ENCODE measurements at regions not wholly inside any gene's neighbourhood (a gene's known extent, or its start where the extent isn't known, plus 50 kb on each side); places are given as distances from the start of the nearest gene placed in this dataset.

DNA sequence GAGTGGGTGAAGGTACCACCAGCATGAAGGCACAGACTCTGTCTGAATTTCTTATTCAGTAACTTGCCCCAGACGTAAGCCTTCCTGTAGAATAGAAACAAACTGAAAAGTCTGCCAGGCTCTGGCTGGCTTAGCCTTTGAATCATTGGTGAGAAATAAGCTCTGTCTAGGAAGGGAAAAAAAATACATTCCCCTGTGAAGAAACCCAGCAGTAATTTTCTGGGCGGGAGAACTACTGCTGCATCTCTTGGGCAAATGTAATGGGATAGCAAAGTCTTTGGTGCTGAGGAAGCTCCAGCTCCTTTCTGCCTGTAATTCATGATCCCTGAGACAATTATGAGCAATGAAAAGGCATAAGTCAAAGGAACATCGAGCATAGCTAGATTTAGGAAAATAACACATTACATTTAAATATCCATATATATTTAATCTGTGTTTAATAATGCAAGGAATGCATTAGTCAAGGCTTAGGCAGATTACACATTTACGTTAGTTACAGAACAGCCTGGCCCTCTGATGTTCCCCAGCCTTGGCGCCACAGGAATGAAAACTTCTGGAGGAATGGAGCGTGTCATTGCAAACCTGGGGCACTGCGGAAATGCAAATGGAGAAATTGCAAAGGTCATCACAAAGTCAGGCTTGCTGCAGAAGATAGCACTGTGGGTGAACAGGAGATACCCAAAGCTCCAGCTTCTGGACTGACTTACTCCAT is 216.3 kb upstream of the CAMK1G start:
- TF ChIP-seq, protein P1, sequence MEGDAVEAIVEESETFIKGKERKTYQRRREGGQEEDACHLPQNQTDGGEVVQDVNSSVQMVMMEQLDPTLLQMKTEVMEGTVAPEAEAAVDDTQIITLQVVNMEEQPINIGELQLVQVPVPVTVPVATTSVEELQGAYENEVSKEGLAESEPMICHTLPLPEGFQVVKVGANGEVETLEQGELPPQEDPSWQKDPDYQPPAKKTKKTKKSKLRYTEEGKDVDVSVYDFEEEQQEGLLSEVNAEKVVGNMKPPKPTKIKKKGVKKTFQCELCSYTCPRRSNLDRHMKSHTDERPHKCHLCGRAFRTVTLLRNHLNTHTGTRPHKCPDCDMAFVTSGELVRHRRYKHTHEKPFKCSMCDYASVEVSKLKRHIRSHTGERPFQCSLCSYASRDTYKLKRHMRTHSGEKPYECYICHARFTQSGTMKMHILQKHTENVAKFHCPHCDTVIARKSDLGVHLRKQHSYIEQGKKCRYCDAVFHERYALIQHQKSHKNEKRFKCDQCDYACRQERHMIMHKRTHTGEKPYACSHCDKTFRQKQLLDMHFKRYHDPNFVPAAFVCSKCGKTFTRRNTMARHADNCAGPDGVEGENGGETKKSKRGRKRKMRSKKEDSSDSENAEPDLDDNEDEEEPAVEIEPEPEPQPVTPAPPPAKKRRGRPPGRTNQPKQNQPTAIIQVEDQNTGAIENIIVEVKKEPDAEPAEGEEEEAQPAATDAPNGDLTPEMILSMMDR (IDR thresholded peaks at IDR 0.05; ENCODE audit: unreplicated experiment): no peak
- no peak overlapping the region for H3K4me3 Mint-ChIP-seq (ENCODE audit: low read depth)
- no peak for DNase-seq (ENCODE audit: low spot score, unreplicated experiment)
- no peak overlapping the region for H3K27ac Mint-ChIP-seq
- peaks cover 11% of the 10 kb centered on the region for H3K4me1 Mint-ChIP-seq (ENCODE audit: low read depth)
- H3K27me3 Mint-ChIP-seq: no peaks in the 10 kb centered on the region
- no peaks in the 10 kb centered on the region for H3K9me3 Mint-ChIP-seq (ENCODE audit: low read depth)
- no peaks in the 10 kb centered on the region for H3K36me3 Mint-ChIP-seq (ENCODE audit: insufficient read depth)

DNA sequence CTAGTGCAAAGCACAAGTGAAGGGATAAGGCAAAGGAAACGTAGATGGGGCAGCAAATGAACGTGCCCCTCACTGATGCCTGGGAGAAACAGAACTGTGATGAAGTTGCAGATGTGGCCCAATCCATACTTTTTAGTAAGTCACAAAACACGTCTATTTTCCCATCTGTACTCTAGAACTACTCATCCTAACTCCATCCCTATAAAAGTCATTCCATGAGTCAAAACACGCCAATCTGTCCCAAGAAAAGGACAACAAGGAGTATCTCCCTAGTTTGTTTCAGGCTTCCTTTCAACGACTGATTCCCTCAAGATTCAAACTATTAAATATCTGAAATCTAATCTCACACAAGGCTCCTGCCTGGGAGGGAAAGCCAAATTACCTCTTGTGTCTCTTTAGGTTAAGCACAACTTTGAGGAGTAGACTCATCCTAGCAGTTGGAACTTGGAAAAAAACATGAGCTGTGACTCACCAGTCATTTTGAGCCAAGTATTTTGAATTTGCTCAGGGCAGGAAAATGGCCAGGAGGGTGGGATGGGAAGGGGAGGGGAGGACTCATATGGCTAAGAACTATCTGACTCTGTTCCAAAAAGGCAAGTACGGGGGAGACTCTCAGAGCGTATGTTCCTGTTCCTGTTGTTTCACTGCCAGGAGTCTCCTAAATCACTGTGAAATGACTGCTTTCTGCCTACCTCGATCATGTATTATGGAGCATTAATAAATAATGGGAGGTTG is 214.5 kb upstream of the CAMK1G start:
- Mint-ChIP-seq H3K27ac (no peak overlapping the region), H3K27me3 (no peaks in the 10 kb centered on the region), H3K4me3 (ENCODE audit: low read depth) (no peak overlapping the region), H3K4me1 (ENCODE audit: low read depth) (peaks cover 3% of the 10 kb centered on the region), H3K9me3 (ENCODE audit: low read depth) (no peaks in the 10 kb centered on the region), H3K36me3 (ENCODE audit: insufficient read depth) (no peaks in the 10 kb centered on the region)
- TF ChIP-seq, protein P1 (IDR thresholded peaks at IDR 0.05; ENCODE audit: unreplicated experiment): no peak
- DNase-seq (ENCODE audit: low spot score, unreplicated experiment): no peak

DNA sequence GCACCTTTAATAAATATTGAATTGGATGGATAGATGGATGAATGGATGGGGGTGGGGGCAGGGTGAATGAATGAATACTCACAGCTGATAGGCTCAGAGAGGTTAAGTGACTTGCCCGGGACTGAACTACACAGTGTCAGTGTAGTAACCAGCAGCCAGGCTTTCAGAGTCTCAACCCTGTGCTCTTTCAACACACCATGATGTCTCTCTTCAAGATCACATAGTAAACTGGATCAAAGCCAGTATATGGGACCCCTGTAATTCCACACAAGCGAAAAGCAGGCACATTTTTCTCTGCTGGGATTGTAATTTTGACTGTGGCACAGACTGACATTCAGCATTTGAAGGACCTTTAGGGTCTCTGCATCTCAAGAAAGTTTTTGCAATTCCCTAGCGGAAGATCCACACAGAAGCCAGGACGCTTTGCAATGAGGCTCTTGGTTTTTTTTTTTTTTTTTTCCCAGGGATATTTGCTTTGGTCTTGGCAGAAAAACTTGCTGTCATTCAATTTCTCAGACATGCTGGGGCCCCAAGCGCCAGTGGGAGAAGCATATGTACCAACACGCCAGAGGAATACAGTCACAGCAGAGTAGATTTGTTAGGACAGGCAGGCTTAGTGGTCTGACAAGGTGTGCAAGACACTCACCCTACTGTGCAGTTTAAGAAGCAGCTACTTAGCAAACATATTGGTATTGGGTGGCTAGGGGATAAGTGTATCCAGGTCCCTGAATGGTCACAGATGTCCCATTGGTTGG is 213.1 kb upstream of the CAMK1G start:
- no peak overlapping the region for H3K4me3 Mint-ChIP-seq (ENCODE audit: low read depth)

DNA sequence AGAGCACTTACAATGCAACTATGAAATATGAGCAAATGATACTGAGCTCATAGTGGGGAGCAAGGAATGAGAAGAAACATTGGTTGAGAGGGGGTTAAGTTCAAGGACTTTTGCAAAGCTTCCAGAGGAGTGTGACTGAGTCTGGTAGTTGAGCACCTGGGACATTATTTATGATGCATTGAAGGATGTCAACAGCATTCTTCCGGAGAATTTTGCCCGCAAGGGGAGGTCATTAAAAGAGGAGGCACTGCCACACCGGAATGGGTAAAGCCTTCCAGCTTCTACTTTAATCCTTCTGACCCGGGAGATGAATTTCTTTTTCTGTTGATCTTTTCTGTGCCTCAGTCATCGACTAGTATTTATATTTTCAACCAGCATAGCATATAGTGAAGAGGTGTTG is 208.4 kb upstream of the CAMK1G start:
- TF ChIP-seq, protein P1 (IDR thresholded peaks at IDR 0.05; ENCODE audit: unreplicated experiment): no peak
- no peaks in the 10 kb centered on the region for H3K9me3 Mint-ChIP-seq (ENCODE audit: low read depth)
- DNase-seq (ENCODE audit: low spot score, unreplicated experiment): no peak
- no peak overlapping the region for H3K27ac Mint-ChIP-seq
- peaks cover 4% of the 10 kb centered on the region for H3K27me3 Mint-ChIP-seq
- no peaks in the 10 kb centered on the region for H3K36me3 Mint-ChIP-seq (ENCODE audit: insufficient read depth)
- no peak overlapping the region for H3K4me3 Mint-ChIP-seq (ENCODE audit: low read depth)
- H3K4me1 Mint-ChIP-seq (ENCODE audit: low read depth): peaks cover 14% of the 10 kb centered on the region

More for the DNA sequence above, 213.1 kb upstream of the CAMK1G start:
- Mint-ChIP-seq H3K27ac (no peak overlapping the region), H3K9me3 (ENCODE audit: low read depth) (no peaks in the 10 kb centered on the region), H3K4me1 (ENCODE audit: low read depth) (peaks cover 5% of the 10 kb centered on the region), H3K36me3 (ENCODE audit: insufficient read depth) (no peaks in the 10 kb centered on the region), H3K27me3 (no peaks in the 10 kb centered on the region)
- TF ChIP-seq, protein P1 (IDR thresholded peaks at IDR 0.05; ENCODE audit: unreplicated experiment): no peak
- no peak for DNase-seq (ENCODE audit: low spot score, unreplicated experiment)

DNA sequence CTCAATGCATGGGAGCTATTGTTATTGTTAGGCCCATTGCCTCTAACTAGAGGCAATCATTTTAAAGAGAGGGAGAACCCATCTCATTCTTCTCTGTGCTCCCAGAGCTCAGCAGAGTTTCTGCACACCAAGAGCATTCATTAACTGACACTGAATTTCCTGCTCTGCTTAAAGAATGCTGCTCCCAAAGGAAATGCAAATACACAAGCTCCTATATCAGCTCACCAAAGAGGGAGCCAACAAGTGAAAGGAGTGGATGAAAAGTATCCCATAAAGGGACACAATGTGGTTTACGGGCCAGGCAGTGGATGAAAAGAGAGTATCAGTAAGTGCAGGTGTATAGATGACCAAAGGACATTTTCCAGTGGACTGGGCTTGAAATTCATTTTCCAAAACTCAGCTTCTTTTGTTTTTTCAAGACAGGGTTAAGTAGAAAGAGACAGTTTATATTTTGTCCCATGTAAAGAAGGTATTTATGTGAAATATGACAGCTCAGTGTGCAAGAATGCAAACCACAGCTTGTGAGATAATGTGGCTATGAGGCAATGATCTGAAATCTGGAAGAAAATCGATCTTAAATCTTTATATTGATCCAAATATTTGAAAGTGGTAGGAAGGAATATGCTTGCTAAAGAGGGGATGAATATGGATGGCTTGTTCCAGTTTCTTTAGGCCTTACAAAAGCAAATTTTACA is 207.7 kb upstream of the CAMK1G start:
- Mint-ChIP-seq H3K4me1 (ENCODE audit: low read depth) (peaks cover 14% of the 10 kb centered on the region), H3K27ac (no peak overlapping the region), H3K27me3 (peaks cover 4% of the 10 kb centered on the region), H3K4me3 (ENCODE audit: low read depth) (no peak overlapping the region), H3K9me3 (ENCODE audit: low read depth) (no peaks in the 10 kb centered on the region), H3K36me3 (ENCODE audit: insufficient read depth) (no peaks in the 10 kb centered on the region)
- TF ChIP-seq, protein P1 (IDR thresholded peaks at IDR 0.05; ENCODE audit: unreplicated experiment): no peak
- no peak for DNase-seq (ENCODE audit: low spot score, unreplicated experiment)
